ENCODE measurements at regions not wholly inside any gene's neighbourhood (a gene's known extent, or its start where the extent isn't known, plus 50 kb on each side); places are given as distances from the start of the nearest gene placed in this dataset.
"Not testable (repeated sequence)": the region's sequence is repeated elsewhere in the genome, so short reads cannot be mapped to it uniquely, and the experiment has no call there.

DNA sequence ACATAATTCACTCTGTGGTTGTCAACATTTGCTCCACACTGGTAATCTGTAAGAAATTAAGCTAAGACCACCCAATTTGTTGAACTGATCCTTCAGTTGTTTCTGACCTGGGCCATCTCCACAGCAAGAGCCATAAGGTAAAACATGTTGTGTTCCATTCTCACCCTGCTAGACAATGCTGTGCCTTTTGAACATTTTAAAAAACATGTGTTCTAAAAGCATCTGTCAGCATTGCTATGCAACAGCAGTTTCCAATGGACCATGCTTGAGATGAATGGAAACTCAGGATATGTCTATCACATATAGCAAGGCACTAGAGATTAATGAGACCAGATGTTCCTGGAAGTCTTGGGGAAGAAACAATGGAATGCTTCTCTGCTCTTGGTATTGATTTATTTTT, 455.1 kb upstream of the RGMB start:
- no peak for DNase-seq (ENCODE audit: insufficient read length)
- FAIRE-seq = no peak
- TF ChIP-seq POLR2A (IDR thresholded peaks at IDR 0.05; ENCODE audit: low read depth, low read length) (no peak), POLR2AphosphoS5 (IDR thresholded peaks at IDR 0.05; ENCODE audit: low read depth, low read length) (no peak), TAF1 (IDR thresholded peaks at IDR 0.05; ENCODE audit: borderline replicate concordance, low read depth, low read length) (no peak)

DNA sequence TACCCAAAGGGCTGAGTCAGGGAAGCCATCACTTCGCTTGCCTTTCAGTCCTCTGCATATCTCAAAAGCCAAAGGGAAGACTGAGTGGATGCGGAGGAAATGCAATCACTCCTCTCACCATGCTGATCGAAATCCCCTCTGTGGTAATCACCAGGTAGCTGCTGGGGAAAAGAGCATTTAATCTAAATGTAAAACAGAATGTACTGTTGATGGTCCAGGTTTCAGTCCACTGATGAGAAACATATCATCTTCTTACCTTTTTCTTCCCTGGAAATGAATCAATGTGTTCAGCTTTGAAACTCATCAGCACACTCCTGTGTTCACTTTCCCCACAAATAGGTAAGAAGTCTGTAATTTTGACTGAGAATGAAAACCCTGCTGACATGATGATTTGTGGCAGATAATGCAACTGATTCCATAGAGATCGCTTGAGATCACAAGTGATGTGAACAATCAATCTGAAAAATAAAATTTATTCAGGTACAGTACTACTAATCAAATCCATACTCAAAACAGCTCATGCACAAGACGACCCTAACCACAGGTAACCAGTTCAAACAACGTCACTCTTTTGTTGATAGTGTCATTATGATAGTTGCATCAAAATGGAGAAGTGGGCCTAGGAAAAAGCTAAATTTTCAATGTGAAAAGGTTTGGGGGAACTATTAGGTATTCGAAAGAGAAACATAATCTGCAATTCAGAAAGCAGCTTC, 454.0 kb upstream of the RGMB start:
- FAIRE-seq = peak; percentile 27
- DNase-seq (ENCODE audit: insufficient read length) = no peak
- TF ChIP-seq TAF1 (IDR thresholded peaks at IDR 0.05; ENCODE audit: borderline replicate concordance, low read depth, low read length) (no peak), POLR2A (IDR thresholded peaks at IDR 0.05; ENCODE audit: low read depth, low read length) (no peak), POLR2AphosphoS5 (IDR thresholded peaks at IDR 0.05; ENCODE audit: low read depth, low read length) (no peak)

DNA sequence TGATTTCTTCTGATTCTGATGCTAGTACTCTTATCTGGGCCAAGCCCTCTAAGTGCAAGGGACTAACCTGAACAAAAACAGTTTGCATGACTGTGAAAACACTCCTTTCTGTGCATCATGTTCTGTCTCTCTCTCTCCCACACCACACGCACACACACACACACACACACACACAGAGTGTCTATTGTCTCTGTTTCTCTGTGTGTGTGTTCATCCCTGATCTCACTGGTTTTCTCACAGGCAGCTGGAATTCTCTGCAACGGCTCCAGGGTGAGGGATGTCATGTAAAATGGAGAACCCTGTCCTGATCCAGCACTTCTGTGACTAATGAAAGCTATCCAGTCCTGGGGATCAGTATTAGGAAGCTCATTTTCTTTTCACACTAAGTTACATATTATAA, 453.1 kb upstream of the RGMB start:
- DNase-seq (ENCODE audit: insufficient read length) = no peak
- FAIRE-seq = no peak
- TF ChIP-seq TAF1 (IDR thresholded peaks at IDR 0.05; ENCODE audit: borderline replicate concordance, low read depth, low read length) (no peak), POLR2AphosphoS5 (IDR thresholded peaks at IDR 0.05; ENCODE audit: low read depth, low read length) (no peak), POLR2A (IDR thresholded peaks at IDR 0.05; ENCODE audit: low read depth, low read length) (no peak)

DNA sequence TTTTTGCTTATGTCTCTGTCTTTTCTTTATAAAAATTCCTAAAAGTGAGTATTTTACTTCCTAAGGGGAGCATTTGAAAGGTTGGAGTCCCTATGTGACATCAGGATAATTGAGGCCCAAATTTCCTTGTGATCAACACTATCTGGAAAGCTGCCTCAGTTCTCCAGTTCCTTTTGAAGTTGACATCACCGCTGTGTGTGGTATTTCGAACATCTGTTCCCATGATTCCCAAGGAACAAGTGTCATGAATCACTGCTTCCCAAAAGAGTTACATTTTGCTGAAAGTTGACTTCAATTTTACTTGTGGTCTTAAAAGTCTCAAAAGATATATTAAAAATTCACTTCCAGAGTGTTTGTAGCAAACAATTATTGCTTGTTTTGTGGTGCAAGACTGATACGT, 452.1 kb upstream of the RGMB start:
- FAIRE-seq (no peak), DNase-seq (ENCODE audit: insufficient read length) (no peak)
- TF ChIP-seq TAF1 (IDR thresholded peaks at IDR 0.05; ENCODE audit: borderline replicate concordance, low read depth, low read length) = no peak
- TF ChIP-seq POLR2AphosphoS5 (IDR thresholded peaks at IDR 0.05; ENCODE audit: low read depth, low read length) = no peak

DNA sequence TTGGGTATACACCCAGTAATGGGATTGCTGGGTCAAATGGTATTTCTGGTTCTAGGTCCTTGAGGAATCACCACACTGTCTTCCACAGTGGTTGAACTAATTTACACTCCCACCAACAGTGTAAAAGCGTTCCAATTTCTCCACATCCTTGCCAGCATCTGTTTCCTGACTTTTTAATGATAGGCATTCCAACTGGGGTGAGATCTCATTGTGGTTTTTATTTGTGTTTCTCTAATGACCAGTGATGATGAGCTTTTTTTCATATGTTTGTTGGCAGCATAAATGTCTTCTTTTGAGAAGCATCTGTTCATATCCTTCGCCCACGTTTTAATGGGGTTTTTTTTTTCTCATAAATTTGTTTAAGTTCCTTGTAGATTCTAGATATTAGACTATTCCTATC, 448.3 kb upstream of the RGMB start:
- DNase-seq (ENCODE audit: insufficient read length); FAIRE-seq: not testable (repeated sequence)

DNA sequence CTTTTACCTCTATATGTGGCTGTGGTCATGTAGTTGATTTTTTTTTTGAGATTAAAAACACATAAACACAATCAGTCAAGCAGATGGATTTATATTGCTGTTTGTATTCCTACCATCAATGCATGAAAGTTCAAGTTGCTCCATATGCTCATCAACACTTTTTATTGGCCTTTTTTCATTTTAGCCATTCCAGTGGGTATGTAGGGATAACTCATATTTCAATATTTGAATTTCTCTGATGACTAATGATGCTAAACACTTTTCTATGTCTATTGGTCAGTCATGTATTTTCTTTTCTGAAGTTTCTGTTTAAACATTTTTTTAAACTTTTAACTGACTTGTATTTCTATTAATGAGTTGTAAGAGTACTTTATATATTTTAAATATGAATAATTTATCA, 445.4 kb upstream of the RGMB start:
- DNase-seq (ENCODE audit: insufficient read length) (no peak), FAIRE-seq (no peak)
- TF ChIP-seq POLR2A (IDR thresholded peaks at IDR 0.05; ENCODE audit: low read depth, low read length) (no peak), TAF1 (IDR thresholded peaks at IDR 0.05; ENCODE audit: borderline replicate concordance, low read depth, low read length) (no peak), POLR2AphosphoS5 (IDR thresholded peaks at IDR 0.05; ENCODE audit: low read depth, low read length) (no peak)

DNA sequence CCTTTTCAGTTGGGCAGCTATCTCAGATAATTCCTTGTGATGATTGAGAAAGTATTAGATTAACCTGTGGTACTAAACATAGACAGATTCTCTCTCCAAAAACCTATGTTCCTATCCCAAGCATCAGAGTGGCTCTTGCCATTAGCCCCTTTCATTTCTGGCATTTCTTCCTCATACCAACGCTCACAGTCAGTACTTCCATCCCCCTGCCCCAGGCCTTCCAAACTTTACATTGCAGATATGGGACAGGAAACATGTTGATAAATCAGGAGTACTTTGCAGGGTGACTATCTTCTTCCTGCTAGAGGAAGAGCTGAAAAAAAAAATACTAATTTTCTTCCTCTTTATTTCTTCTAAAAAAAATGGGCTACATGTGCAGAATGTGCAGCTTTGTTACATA, 442.6 kb upstream of the RGMB start:
- no peak for DNase-seq (ENCODE audit: insufficient read length)
- TF ChIP-seq POLR2AphosphoS5 (IDR thresholded peaks at IDR 0.05; ENCODE audit: low read depth, low read length) = no peak
- TF ChIP-seq TAF1 (IDR thresholded peaks at IDR 0.05; ENCODE audit: borderline replicate concordance, low read depth, low read length) = no peak
- no peak for TF ChIP-seq POLR2A (IDR thresholded peaks at IDR 0.05; ENCODE audit: low read depth, low read length)
- FAIRE-seq = no peak

DNA sequence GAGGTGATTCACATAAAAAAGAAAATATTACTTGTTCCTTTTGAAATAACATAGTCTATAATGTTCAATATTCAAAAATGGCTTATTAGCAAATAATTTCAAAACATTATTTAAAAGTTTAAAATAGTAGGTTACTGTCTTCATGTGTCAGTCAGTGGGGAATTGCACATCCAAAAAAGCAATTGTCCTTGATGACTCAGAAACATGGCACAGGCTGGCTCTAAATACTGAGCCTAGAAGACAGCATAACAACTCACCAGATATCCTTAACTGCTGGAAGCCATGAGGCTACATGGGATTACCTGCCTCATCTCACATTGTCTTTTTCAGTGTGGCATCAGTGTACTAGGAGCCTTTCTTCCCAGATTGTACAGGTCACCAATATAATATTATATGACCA, 439.5 kb upstream of the RGMB start:
- DNase-seq (ENCODE audit: insufficient read length) = no peak
- no peak for FAIRE-seq
- TF ChIP-seq POLR2AphosphoS5 (IDR thresholded peaks at IDR 0.05; ENCODE audit: low read depth, low read length) (no peak), TAF1 (IDR thresholded peaks at IDR 0.05; ENCODE audit: borderline replicate concordance, low read depth, low read length) (no peak), POLR2A (IDR thresholded peaks at IDR 0.05; ENCODE audit: low read depth, low read length) (no peak)

DNA sequence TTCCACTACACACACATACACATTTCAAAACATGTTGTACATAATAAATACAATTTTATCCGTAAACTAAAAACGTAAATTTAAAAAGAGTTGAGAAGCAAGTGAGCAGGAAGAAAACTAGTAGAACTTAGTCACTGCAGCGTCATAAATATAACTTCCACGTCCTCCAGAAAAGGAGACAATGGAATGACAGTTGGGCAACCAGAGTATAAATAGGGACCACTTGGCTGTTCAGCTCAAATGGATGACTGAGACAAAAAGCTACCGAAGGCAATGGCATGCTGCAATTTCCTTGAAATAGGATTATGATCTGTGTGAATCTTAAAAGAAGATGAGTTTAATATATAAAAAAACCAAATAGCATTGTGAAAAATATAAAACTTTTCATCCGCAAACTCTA, 438.5 kb upstream of the RGMB start:
- no peak for TF ChIP-seq POLR2A (IDR thresholded peaks at IDR 0.05; ENCODE audit: low read depth, low read length)
- FAIRE-seq = no peak
- DNase-seq (ENCODE audit: insufficient read length) = no peak

DNA sequence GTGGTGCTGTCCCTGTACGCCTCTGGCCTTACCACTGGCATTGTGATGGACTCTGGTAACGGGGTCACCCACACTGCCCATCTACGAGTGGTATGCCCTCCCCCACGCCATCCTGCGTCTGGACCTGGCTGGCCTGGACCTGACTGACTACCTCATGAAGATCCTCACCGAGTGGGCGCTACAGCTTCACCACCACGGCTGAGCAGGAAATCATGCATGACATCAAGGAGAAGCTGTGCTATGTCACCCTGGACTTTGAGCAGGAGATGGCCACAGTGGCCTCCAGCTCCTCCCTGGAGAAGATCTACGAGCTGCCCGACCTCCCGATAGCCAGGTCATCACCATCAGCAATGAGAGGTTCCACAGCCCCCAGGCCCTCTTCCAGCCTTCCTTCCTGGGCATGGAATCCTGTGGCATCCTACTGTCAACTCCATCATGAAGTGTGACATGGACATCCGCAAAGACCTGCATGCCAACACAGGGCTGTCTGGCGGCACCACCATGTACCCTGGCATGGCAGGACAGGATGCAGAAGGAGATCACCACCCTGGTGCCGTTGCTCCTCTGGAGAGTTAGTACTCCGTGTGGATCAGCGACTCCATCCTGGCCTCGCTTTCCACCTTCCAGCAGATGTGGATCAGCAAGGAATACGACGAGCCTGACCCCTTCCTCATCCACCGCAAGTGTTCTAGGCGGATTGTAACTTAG, 434.2 kb upstream of the RGMB start:
- DNase-seq (ENCODE audit: insufficient read length) = no peak
- TF ChIP-seq POLR2A (IDR thresholded peaks at IDR 0.05; ENCODE audit: low read depth, low read length) = no peak
- no peak for TF ChIP-seq TAF1 (IDR thresholded peaks at IDR 0.05; ENCODE audit: borderline replicate concordance, low read depth, low read length)
- no peak for TF ChIP-seq POLR2AphosphoS5 (IDR thresholded peaks at IDR 0.05; ENCODE audit: low read depth, low read length)
- no peak for FAIRE-seq

DNA sequence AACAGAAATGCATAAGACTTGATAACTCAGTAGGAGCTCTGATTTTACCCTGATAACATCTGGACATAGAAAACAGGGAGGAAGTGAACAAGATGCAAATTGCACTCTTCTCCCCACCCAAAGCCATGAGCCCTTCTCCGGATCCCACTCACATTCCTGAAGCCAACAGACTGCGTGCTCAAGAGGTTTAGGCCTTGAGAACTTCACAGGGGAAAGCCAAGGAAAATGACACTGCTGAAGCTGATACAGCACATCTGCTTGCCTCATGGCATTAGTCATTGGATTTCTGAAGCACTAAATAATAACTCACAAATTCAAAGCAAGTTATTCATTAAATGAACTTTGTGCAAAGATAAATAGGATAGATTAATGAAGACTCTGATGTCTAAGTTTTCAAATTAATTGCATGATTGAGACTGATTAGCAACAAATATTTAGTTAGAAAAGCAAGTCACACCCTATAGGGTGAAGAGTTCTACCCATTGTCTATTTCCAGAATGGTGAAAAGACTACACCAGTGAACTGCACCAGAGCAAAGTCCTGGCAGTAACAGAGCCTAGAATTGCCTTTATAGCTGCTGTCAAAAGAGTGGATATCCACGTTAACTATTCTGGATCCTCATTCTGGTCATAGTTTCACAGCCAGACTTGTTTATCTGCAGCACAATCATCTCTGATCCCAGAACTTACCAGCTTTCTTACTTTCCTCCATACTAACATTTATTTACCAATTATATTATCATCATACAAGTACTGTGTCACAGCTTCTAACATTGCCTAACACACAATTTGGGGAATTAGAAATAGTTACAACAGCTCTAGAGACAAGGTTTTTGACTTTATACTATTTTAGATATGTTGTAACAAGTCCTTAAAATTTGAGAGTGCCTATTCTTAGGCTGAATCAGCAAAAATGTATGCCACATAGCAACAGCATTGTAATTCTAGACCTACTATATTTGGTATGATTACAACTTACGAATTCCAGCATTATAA, 432.1 kb upstream of the RGMB start:
- FAIRE-seq (no peak), DNase-seq (ENCODE audit: insufficient read length) (no peak)
- TF ChIP-seq TAF1 (IDR thresholded peaks at IDR 0.05; ENCODE audit: borderline replicate concordance, low read depth, low read length) = no peak
- TF ChIP-seq POLR2A (IDR thresholded peaks at IDR 0.05; ENCODE audit: low read depth, low read length) = no peak
- TF ChIP-seq POLR2AphosphoS5 (IDR thresholded peaks at IDR 0.05; ENCODE audit: low read depth, low read length) = no peak

DNA sequence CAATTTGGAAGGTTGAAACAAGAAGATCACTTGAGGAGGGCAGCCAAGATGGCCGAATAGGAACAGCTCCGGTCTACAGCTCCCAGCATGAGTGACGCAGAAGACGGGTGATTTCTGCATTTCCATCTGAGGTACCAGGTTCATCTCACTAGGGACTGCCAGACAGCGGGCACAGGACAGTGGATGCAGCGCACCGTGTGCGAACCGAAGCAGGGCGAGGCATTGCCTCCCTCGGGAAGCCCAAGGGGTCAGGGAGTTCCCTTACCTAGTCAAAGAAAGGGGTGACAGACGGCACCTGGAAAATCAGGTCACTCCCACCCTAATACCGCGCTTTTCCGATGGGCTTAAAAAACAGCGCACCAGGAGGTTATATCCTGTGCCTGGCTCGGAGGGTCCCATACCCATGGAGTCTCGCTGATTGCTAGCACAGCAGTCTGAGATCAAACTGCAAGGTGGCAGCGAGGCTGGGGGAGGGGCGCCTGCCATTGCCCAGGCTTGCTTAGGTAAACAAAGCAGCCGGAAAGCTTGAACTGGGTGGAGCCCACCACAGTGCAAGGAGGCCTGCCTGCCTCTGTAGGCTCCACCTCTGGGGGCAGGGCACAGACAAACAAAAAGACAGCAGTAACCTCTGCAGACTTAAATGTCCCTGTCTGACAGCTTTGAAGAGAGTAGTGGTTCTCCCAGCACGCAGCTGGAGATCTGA, 430.4 kb upstream of the RGMB start:
- not testable (repeated sequence) for FAIRE-seq; DNase-seq (ENCODE audit: insufficient read length)

Data from GM12892 (cell line).